ENCODE measurements at regions not wholly inside any gene's neighbourhood (a gene's known extent, or its start where the extent isn't known, plus 50 kb on each side); places are given as distances from the start of the nearest gene placed in this dataset.

GRCh38 chrX:3257471-3257870, 89.0 kb downstream of the MXRA5 start (continued):
- TF ChIP-seq IRF9 (CRISPR knock-in tag; IDR thresholded peaks at IDR 0.05; ENCODE audit: borderline replicate concordance) (no peak), ZNF850 (CRISPR knock-in tag; conservative IDR thresholded peaks at IDR 0.05) (no peak), SOX6 (IDR thresholded peaks at IDR 0.05) (no peak), SOX6 (CRISPR knock-in tag; IDR thresholded peaks at IDR 0.05) (no peak), ZSCAN12 (CRISPR knock-in tag; IDR thresholded peaks at IDR 0.05) (no peak)

GRCh38 chrX:3256868-3257267, 89.6 kb downstream of the MXRA5 start:
- intact Hi-C loops (cut with micrococcal nuclease; ENCODE audit: unreplicated experiment) (no loop called here), in situ Hi-C loops (cut with HindIII; ENCODE audit: extremely low pct_ligation_motif_present, low pct_unique_long_range_greater_than_20kb) (no loop called here)
- H4K20me1 ChIP-seq (ENCODE audit: insufficient read depth, low read length), result no peaks in the 10 kb centered on the region
- no peak overlapping the region for H2AFZ ChIP-seq (ENCODE audit: low read length)
- H3K9me3 ChIP-seq (ENCODE audit: low read length), result no peaks in the 10 kb centered on the region
- H3K4me3 ChIP-seq (replicated peaks in 1 of 3; ENCODE audit: insufficient read depth in 1 of 3, low read depth in 2 of 3, low read length in 3 of 3), result no peak overlapping the region
- H3K27me3 ChIP-seq (ENCODE audit: control insufficient read depth in 1 of 2, insufficient read depth in 2 of 2, low read length in 2 of 2), result no peaks in the 10 kb centered on the region; a peak in 1 of 5 replicates
- ChIA-PET POLR2A (no interaction called here), CTCF (ENCODE audit: low intra/inter-chr PET ratio, low total read pairs) (no interaction called here)
- no peak for DNase-seq (ENCODE audit: low spot score)
- no peaks in the 10 kb centered on the region for H3K36me3 ChIP-seq (replicated peaks in 1 of 2; ENCODE audit: control insufficient read depth in 1 of 2, insufficient read depth in 2 of 2, low read length in 2 of 2)
- FAIRE-seq, result no peak
- ATAC-seq, result no peak
- H3K4me1 ChIP-seq (ENCODE audit: insufficient read depth, low read length), result no peaks in the 10 kb centered on the region
- no peak overlapping the region for H3K4me2 ChIP-seq (ENCODE audit: low read depth, low read length)
- H3K27ac ChIP-seq (ENCODE audit: extremely low read length, insufficient read depth, low read length), result no peak overlapping the region
- no TSS peak for BruUV-seq (replicated peaks)
- no CpG with 5 or more reads among the region's 3 CpGs for WGBS (ENCODE audit: low lambda C conversion rate)
- H3K9ac ChIP-seq (ENCODE audit: insufficient read depth, low read depth, low read length), result no peak overlapping the region
- H3K79me2 ChIP-seq (ENCODE audit: insufficient read depth, low read length), result no peaks in the 10 kb centered on the region
- TF ChIP-seq RARG (CRISPR knock-in tag; IDR thresholded peaks at IDR 0.05; ENCODE audit: low read depth) (no peak), ISX (CRISPR knock-in tag; conservative IDR thresholded peaks at IDR 0.05) (no peak), ZNF850 (CRISPR knock-in tag; conservative IDR thresholded peaks at IDR 0.05) (no peak), ZNF792 (CRISPR knock-in tag; IDR thresholded peaks at IDR 0.05) (no peak), CEBPZ (IDR thresholded peaks at IDR 0.05; ENCODE audit: low read length) (no peak), KIAA2018 (CRISPR knock-in tag; IDR thresholded peaks at IDR 0.05; ENCODE audit: borderline replicate concordance) (no peak), PHF8 (CRISPR knock-in tag; IDR thresholded peaks at IDR 0.05) (no peak), FOSL1 (CRISPR knock-in tag; IDR thresholded peaks at IDR 0.05; ENCODE audit: borderline replicate concordance) (no peak), SAP130 (CRISPR knock-in tag; IDR thresholded peaks at IDR 0.05; ENCODE audit: low read depth) (no peak)
